DND-41 (cell line): ENCODE measurements at regions not wholly inside any gene's neighbourhood (a gene's known extent, or its start where the extent isn't known, plus 50 kb on each side); places are given as distances from the start of the nearest gene placed in this dataset.

ENCODE experiments used
- ATAC-seq: fragments of 200-7000 bp; cut with Tn5 transposase; 3 replicates; pipeline ENCODE4 v1.9.1; 2021; ENCODE audit warnings: low read depth; ENCODE audit not compliant: insufficient read depth
- DNase-seq: peaks from one replicate; pipeline ENCODE4 v3.0.0-alpha.2; 2020
- H2AFZ ChIP-seq: 2 replicates; pipeline ENCODE4 v1.6.0; 2012; ENCODE audit warnings: low read depth, low read length
- H3K27ac ChIP-seq: 2 replicates; pipeline ENCODE4 v1.5.1; 2012; ENCODE audit warnings: low read length, inconsistent platforms
- H3K27me3 ChIP-seq: fragments of 200-600 bp; sonication (generic); 2 replicates; pipeline ENCODE4 v1.6.0; 2012; ENCODE audit warnings: low read length, mild to moderate bottlenecking, inconsistent platforms; ENCODE audit not compliant: insufficient read depth, poor library complexity
- H3K36me3 ChIP-seq: 2 replicates; pipeline ENCODE4 v1.5.1; 2012; ENCODE audit warnings: low read length, inconsistent platforms; ENCODE audit not compliant: insufficient read depth
- H3K4me1 ChIP-seq: 2 replicates; pipeline ENCODE4 v1.5.1; 2012; ENCODE audit warnings: mild to moderate bottlenecking, low read length; ENCODE audit not compliant: insufficient read depth
- H3K4me2 ChIP-seq: 2 replicates; pipeline ENCODE4 v1.6.0; 2012; ENCODE audit warnings: mild to moderate bottlenecking, moderate library complexity, low read length, inconsistent platforms; ENCODE audit not compliant: insufficient read depth
- H3K4me3 ChIP-seq, 2 experiments: fragments of 200-600 bp in 1 of 2; shearing (Covaris generic) in 1 of 2; 2 replicates each; pipeline ENCODE4 v1.5.1; 2012 to 2016; ENCODE audit warnings: inconsistent platforms in 2 of 2, low read length in 2 of 2, mild to moderate bottlenecking in 2 of 2, low read depth in 1 of 2, moderate library complexity in 1 of 2
- H3K79me2 ChIP-seq: 2 replicates; pipeline ENCODE4 v1.6.0; 2012; ENCODE audit warnings: low read length, inconsistent platforms; ENCODE audit not compliant: insufficient read depth
- H3K9ac ChIP-seq: 2 replicates; pipeline ENCODE4 v1.6.0; 2012; ENCODE audit warnings: low read depth, mild to moderate bottlenecking, inconsistent platforms, low read length, moderate library complexity
- H3K9me3 ChIP-seq: 2 replicates; pipeline ENCODE4 v1.5.1; 2012; ENCODE audit warnings: low read length, moderate library complexity, mild to moderate bottlenecking, inconsistent platforms; ENCODE audit not compliant: insufficient read depth, severe bottlenecking
- H4K20me1 ChIP-seq: 2 replicates; pipeline ENCODE4 v1.6.0; 2012; ENCODE audit warnings: low read length; ENCODE audit not compliant: insufficient read depth
- EZH2 ChIP-seq: IDR thresholded peaks from 3 replicates; pipeline ENCODE4 v1.6.1; 2012; ENCODE audit warnings: borderline replicate concordance, low read depth, mild to moderate bottlenecking, moderate library complexity, low read length, inconsistent platforms; ENCODE audit not compliant: severe bottlenecking
- TF ChIP-seq, protein P1 (sequence below): IDR thresholded peaks from 2 replicates; pipeline ENCODE4 v1.5.1; 2012; ENCODE audit warnings: borderline replicate concordance, low read length, moderate library complexity, mild to moderate bottlenecking; ENCODE audit not compliant: poor library complexity, severe bottlenecking; ENCODE audit errors: extremely low read depth

DNA sequence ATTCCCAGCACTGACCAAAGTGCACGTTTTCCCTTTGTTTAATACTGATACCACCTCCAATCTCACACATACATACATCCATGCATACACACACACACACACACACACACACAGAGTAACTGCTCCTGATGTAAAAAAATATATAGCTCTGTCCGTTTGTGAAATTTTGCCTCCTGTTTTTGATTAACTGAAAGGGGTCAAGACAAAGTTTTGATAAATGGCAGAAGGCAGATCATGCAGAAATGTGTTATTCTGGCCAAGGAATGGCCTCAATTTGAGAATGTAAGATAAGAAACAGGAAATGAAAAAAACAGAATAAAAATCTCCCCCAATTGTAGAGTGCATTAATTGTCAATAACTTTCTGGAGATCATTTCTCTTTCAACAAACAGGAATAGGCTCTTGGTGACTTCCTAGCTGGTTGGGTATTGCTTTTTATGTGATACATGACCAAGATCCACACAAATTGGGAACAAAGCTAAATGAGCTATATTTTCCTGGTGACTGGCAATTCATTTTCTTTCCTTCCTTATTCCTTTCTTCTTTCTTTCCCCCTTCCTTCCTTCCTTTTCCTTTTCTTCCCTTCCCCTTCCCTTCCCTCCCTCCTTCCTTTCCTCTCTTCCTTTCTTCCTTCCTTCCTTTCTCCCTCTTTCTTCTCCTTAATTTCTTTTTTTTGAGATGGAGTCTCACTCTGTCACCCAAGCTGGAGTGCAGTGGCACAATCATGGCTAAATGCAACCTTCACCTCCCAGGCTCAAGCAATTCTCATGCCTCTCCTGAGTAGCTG lies 88.9 kb upstream of the PMAIP1 start:
- H3K79me2 ChIP-seq, result no peaks in the 10 kb centered on the region
- H3K9ac ChIP-seq, result no peak overlapping the region
- H2AFZ ChIP-seq, result no peak overlapping the region
- H3K27me3 ChIP-seq, result no peaks in the 10 kb centered on the region
- ATAC-seq (no peak), DNase-seq (no peak)
- H4K20me1 ChIP-seq, result no peaks in the 10 kb centered on the region
- TF ChIP-seq, protein P1, sequence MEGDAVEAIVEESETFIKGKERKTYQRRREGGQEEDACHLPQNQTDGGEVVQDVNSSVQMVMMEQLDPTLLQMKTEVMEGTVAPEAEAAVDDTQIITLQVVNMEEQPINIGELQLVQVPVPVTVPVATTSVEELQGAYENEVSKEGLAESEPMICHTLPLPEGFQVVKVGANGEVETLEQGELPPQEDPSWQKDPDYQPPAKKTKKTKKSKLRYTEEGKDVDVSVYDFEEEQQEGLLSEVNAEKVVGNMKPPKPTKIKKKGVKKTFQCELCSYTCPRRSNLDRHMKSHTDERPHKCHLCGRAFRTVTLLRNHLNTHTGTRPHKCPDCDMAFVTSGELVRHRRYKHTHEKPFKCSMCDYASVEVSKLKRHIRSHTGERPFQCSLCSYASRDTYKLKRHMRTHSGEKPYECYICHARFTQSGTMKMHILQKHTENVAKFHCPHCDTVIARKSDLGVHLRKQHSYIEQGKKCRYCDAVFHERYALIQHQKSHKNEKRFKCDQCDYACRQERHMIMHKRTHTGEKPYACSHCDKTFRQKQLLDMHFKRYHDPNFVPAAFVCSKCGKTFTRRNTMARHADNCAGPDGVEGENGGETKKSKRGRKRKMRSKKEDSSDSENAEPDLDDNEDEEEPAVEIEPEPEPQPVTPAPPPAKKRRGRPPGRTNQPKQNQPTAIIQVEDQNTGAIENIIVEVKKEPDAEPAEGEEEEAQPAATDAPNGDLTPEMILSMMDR, result no peak
- TF ChIP-seq EZH2, result no peak
- H3K27ac ChIP-seq, result no peak overlapping the region
- H3K36me3 ChIP-seq, result no peaks in the 10 kb centered on the region
- H3K4me1 ChIP-seq, result no peaks in the 10 kb centered on the region
- H3K4me3 ChIP-seq, result no peak overlapping the region
- no peaks in the 10 kb centered on the region for H3K9me3 ChIP-seq
- H3K4me2 ChIP-seq, result no peak overlapping the region

DNA sequence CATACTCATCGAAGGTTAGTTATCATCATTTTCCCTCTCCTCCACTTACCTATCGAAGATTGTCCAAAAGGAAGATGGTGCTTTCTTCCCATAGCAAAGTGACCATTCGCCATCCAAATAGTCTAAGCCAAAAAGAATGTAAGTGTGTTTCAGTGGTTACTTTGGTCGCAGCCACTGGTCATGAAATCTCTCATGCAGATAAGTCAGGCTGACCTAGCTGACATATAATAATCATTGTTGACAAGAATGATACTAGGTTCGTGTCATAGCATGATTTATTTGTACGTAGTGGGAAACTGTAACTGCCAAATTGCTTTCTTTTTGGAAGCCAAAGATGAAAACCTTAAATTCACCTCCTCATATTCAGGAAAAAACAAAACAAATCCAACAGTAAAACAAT lies 89.6 kb upstream of the PMAIP1 start:
- Histone ChIP-seq H2AFZ (no peak overlapping the region), H3K4me2 (no peak overlapping the region), H3K27me3 (no peaks in the 10 kb centered on the region), H3K9me3 (no peaks in the 10 kb centered on the region), H3K4me3 (no peak overlapping the region), H3K4me1 (no peaks in the 10 kb centered on the region), H3K36me3 (no peaks in the 10 kb centered on the region), H3K9ac (no peak overlapping the region), H3K27ac (no peak overlapping the region), H4K20me1 (no peaks in the 10 kb centered on the region), H3K79me2 (no peaks in the 10 kb centered on the region)
- no peak for TF ChIP-seq EZH2
- TF ChIP-seq, protein P1, result no peak
- ATAC-seq (no peak), DNase-seq (no peak)

- H3K27me3 ChIP-seq, result no peaks in the 10 kb centered on the region
- H3K4me1 ChIP-seq, result no peaks in the 10 kb centered on the region
Measured at GRCh38 chr18:59802031-59802430, 97.8 kb upstream of the PMAIP1 start.

More at GRCh38 chr18:59802031-59802430, 97.8 kb upstream of the PMAIP1 start:
- Histone ChIP-seq H3K27ac (no peak overlapping the region), H3K9ac (no peak overlapping the region), H3K4me2 (no peak overlapping the region), H3K4me3 (no peak overlapping the region), H2AFZ (no peak overlapping the region; the same call in 1 of the 2 replicates), H3K36me3 (no peaks in the 10 kb centered on the region), H3K79me2 (no peaks in the 10 kb centered on the region), H4K20me1 (no peaks in the 10 kb centered on the region), H3K9me3 (no peaks in the 10 kb centered on the region)
- TF ChIP-seq, protein P1, result no peak
- no peak for TF ChIP-seq EZH2
- ATAC-seq, result no peak
- DNase-seq, result no peak
